HUES48 (cell line): ENCODE measurements at regions not wholly inside any gene's neighbourhood (a gene's known extent, or its start where the extent isn't known, plus 50 kb on each side); places are given as distances from the start of the nearest gene placed in this dataset.
"Not testable (repeated sequence)": the region's sequence is repeated elsewhere in the genome, so short reads cannot be mapped to it uniquely, and the experiment has no call there.

Experiments
- H3K27ac ChIP-seq: one replicate; pipeline ENCODE4 v1.7.0; 2013; ENCODE audit warnings: low read depth, low read length, inconsistent platforms
- H3K27me3 ChIP-seq: 2 replicates; pipeline ENCODE4 v1.6.1; 2013; ENCODE audit warnings: mild to moderate bottlenecking, low read length; ENCODE audit not compliant: control insufficient read depth, insufficient read depth
- H3K36me3 ChIP-seq: 2 replicates; pipeline ENCODE4 v1.6.1; 2013; ENCODE audit warnings: low read length; ENCODE audit not compliant: control insufficient read depth, insufficient read depth
- H3K4me1 ChIP-seq: 2 replicates; pipeline ENCODE4 v1.6.1; 2013; ENCODE audit warnings: mild to moderate bottlenecking, low read length; ENCODE audit not compliant: control insufficient read depth, insufficient read depth
- H3K4me3 ChIP-seq: 2 replicates; pipeline ENCODE4 v1.5.1; 2013; ENCODE audit warnings: mild to moderate bottlenecking, low read depth, low read length
- H3K9ac ChIP-seq: 2 replicates; pipeline ENCODE4 v1.6.1; 2013; ENCODE audit warnings: mild to moderate bottlenecking, low read depth, low read length, moderate library complexity
- H3K9me3 ChIP-seq: 2 replicates; pipeline ENCODE4 v1.6.1; 2013; ENCODE audit warnings: low read length; ENCODE audit not compliant: control insufficient read depth, insufficient read depth

DNA sequence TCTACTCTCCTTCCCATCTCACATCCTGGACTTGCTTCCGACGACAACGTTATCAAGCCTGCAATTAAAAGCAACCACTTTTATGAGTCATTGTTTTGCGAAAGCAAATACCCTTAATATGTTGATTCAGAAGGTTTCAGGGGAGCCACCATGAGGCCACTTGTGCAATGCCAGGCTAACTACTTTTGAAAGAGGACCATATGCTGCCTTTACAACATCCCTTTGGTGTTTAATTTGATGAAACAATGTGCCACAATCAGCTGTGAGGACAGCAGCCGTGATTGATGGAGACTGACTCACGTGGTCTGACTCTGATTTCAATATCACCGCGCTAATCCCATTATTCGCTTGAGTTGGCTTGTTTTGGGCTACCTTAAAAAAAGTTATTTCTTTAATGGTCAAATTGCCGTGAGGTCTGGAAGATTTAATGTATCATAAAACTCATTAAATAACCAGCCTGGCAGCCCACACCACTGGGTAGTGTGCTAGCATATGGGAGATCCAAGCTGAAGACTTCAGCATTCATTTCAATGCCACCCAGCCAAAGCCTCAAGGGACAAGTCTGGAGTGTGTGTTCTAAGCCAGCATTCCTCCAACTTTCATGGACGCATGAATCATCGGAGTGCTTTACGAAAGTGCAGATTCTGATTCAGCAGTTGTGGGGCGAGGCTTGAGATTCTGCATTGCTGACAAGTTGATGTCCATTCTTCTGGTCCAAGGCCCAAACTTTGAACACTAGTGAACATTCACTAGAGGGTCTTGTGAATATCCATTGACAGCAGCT, 73.3 kb upstream of the PAXBP1 start:
- Histone ChIP-seq H3K4me3 (no peak overlapping the region), H3K9ac (no peak overlapping the region), H3K36me3 (no peaks in the 10 kb centered on the region), H3K27me3 (no peaks in the 10 kb centered on the region), H3K27ac (no peak overlapping the region), H3K4me1 (0 out of 2 replicates have a peak, but pooled peaks cover 5% of the 10 kb centered on the region), H3K9me3 (no peaks in the 10 kb centered on the region)

GRCh38 chr21:32858628-32859027, 87.1 kb upstream of the PAXBP1 start:
- H3K4me3 ChIP-seq = no peak overlapping the region
- no peak overlapping the region for H3K9ac ChIP-seq
- no peak overlapping the region for H3K27ac ChIP-seq
- no peaks in the 10 kb centered on the region for H3K27me3 ChIP-seq
- no peaks in the 10 kb centered on the region for H3K36me3 ChIP-seq
- H3K9me3 ChIP-seq = peaks cover 42% of the 10 kb centered on the region
- no peaks in the 10 kb centered on the region for H3K4me1 ChIP-seq

- Histone ChIP-seq H3K9ac (no peak overlapping the region), H3K36me3 (no peaks in the 10 kb centered on the region), H3K27me3 (no peaks in the 10 kb centered on the region), H3K4me1 (no peaks in the 10 kb centered on the region), H3K4me3 (no peak overlapping the region), H3K9me3 (peaks cover 32% of the 10 kb centered on the region), H3K27ac (no peak overlapping the region)
Observed at GRCh38 chr21:32860399-32860798, 88.8 kb upstream of the PAXBP1 start.

- Histone ChIP-seq H3K36me3 (no peaks in the 10 kb centered on the region), H3K4me3 (no peak overlapping the region), H3K4me1 (no peaks in the 10 kb centered on the region), H3K9ac (no peak overlapping the region), H3K9me3 (peaks cover 24% of the 10 kb centered on the region), H3K27me3 (no peaks in the 10 kb centered on the region), H3K27ac (no peak overlapping the region)
Observed at GRCh38 chr21:32861866-32862265, 90.3 kb upstream of the PAXBP1 start.

DNA sequence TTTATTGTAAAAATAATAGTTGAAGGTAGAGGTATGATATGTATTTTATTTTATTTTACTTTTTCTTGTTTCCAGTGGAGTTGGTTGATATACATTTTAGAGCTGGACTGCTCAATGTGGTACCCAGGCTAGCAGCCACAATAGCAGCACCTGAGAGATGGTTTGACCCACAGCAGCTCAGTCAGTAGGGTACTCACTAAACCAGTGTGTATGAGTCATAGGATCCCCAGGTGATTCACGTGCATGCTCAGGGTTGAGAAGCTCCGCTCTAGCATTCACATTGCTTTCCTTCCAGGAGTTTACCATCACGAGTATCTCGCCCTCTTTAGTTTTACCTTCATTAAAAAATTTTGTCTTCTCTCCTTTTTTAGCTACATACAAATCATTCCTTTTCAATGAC, 96.0 kb upstream of the PAXBP1 start:
- Histone ChIP-seq H3K9me3 (no peaks in the 10 kb centered on the region), H3K4me3 (no peak overlapping the region), H3K4me1 (no peaks in the 10 kb centered on the region; the same call in 1 of the 2 replicates), H3K27ac (no peak overlapping the region), H3K27me3 (no peaks in the 10 kb centered on the region), H3K36me3 (no peaks in the 10 kb centered on the region), H3K9ac (no peak overlapping the region)

GRCh38 chr21:32868631-32869454, 97.3 kb upstream of the PAXBP1 start:
- Histone ChIP-seq H3K27ac (no peak overlapping the region), H3K4me3 (no peak overlapping the region), H3K9me3 (no peaks in the 10 kb centered on the region), H3K36me3 (no peaks in the 10 kb centered on the region), H3K9ac (no peak overlapping the region), H3K4me1 (no peaks in the 10 kb centered on the region; the same call in 1 of the 2 replicates), H3K27me3 (no peaks in the 10 kb centered on the region)

GRCh38 chr21:32869459-32869858, 97.9 kb upstream of the PAXBP1 start:
- Histone ChIP-seq H3K9me3 (no peaks in the 10 kb centered on the region), H3K4me1 (no peaks in the 10 kb centered on the region; the same call in 1 of the 2 replicates), H3K27ac (no peak overlapping the region), H3K36me3 (no peaks in the 10 kb centered on the region), H3K4me3 (no peak overlapping the region), H3K9ac (no peak overlapping the region), H3K27me3 (no peaks in the 10 kb centered on the region)

GRCh38 chr21:32876426-32876825, 104.9 kb upstream of the PAXBP1 start:
- no peak overlapping the region for H3K4me3 ChIP-seq
- H3K27ac ChIP-seq = no peak overlapping the region
- H3K9ac ChIP-seq = no peak overlapping the region
- no peaks in the 10 kb centered on the region for H3K4me1 ChIP-seq
- H3K36me3 ChIP-seq = no peaks in the 10 kb centered on the region
- H3K9me3 ChIP-seq = no peaks in the 10 kb centered on the region
- H3K27me3 ChIP-seq = no peaks in the 10 kb centered on the region

GRCh38 chr21:32877888-32878287, 106.3 kb upstream of the PAXBP1 start:
- not testable (repeated sequence) for H3K27me3 ChIP-seq, H3K9ac ChIP-seq, H3K4me3 ChIP-seq, H3K36me3 ChIP-seq, H3K4me1 ChIP-seq, H3K9me3 ChIP-seq, H3K27ac ChIP-seq

- no peak overlapping the region for H3K27ac ChIP-seq
- no peak overlapping the region for H3K9ac ChIP-seq
- H3K4me1 ChIP-seq = no peaks in the 10 kb centered on the region
- H3K36me3 ChIP-seq = no peaks in the 10 kb centered on the region
- H3K9me3 ChIP-seq = no peaks in the 10 kb centered on the region
- H3K27me3 ChIP-seq = no peaks in the 10 kb centered on the region
- no peak overlapping the region for H3K4me3 ChIP-seq
Observed at GRCh38 chr21:32878661-32879060, 107.1 kb upstream of the PAXBP1 start.

GRCh38 chr21:32881458-32881857, 109.9 kb upstream of the PAXBP1 start:
- Histone ChIP-seq H3K27ac (no peak overlapping the region), H3K4me3 (no peak overlapping the region), H3K27me3 (no peaks in the 10 kb centered on the region), H3K4me1 (no peaks in the 10 kb centered on the region), H3K36me3 (no peaks in the 10 kb centered on the region), H3K9ac (no peak overlapping the region), H3K9me3 (no peaks in the 10 kb centered on the region)
